Nephron progenitor cell (in vitro differentiated cells): ENCODE measurements at regions not wholly inside any gene's neighbourhood (a gene's known extent, or its start where the extent isn't known, plus 50 kb on each side); places are given as distances from the start of the nearest gene placed in this dataset.

Source experiments
- DNase-seq: peaks from one replicate; pipeline ENCODE4 v3.0.0; 2021
- H3K27ac Mint-ChIP-seq: 2 replicates; pipeline ENCODE4 v1.8.0; 2021; ENCODE audit warnings: mild to moderate bottlenecking, moderate library complexity, mixed read lengths
- H3K27me3 Mint-ChIP-seq: 2 replicates; pipeline ENCODE4 v1.8.0; 2021; ENCODE audit warnings: mild to moderate bottlenecking, low read depth, mixed read lengths; ENCODE audit not compliant: poor library complexity
- H3K36me3 Mint-ChIP-seq: 2 replicates; pipeline ENCODE4 v1.8.0; 2021; ENCODE audit warnings: low read depth, mixed read lengths
- H3K4me1 Mint-ChIP-seq: 2 replicates; pipeline ENCODE4 v1.8.0; 2021; ENCODE audit warnings: mixed read lengths
- H3K4me3 Mint-ChIP-seq: 2 replicates; pipeline ENCODE4 v1.8.0; 2021; ENCODE audit warnings: mild to moderate bottlenecking, moderate library complexity, mixed read lengths
- H3K9me3 Mint-ChIP-seq: 2 replicates; pipeline ENCODE4 v1.8.0; 2021; ENCODE audit warnings: mild to moderate bottlenecking, moderate library complexity, mixed read lengths
- CTCF ChIP-seq: fragments of 200-600 bp; sonication (generic); IDR thresholded peaks from 2 replicates; pipeline ENCODE4 v1.5.0; 2021; ENCODE audit warnings: antibody characterized with exemption

- TF ChIP-seq CTCF: no peak
- Mint-ChIP-seq H3K4me1 (no peaks in the 10 kb centered on the region), H3K4me3 (no peak overlapping the region), H3K9me3 (no peaks in the 10 kb centered on the region), H3K27ac (no peak overlapping the region), H3K27me3 (peaks cover 12% of the 10 kb centered on the region), H3K36me3 (no peaks in the 10 kb centered on the region)
- DNase-seq: no peak
Measured at GRCh38 chr9:2913026-2913425, 69.1 kb upstream of the PUM3 start.

- no peaks in the 10 kb centered on the region for H3K36me3 Mint-ChIP-seq
- DNase-seq: no peak
- no peaks in the 10 kb centered on the region for H3K9me3 Mint-ChIP-seq
- no peaks in the 10 kb centered on the region for H3K4me1 Mint-ChIP-seq
- peaks cover 15% of the 10 kb centered on the region for H3K27me3 Mint-ChIP-seq
- no peak overlapping the region for H3K27ac Mint-ChIP-seq
- H3K4me3 Mint-ChIP-seq: no peak overlapping the region
- TF ChIP-seq CTCF: no peak
Measured at GRCh38 chr9:2907411-2907810, 63.5 kb upstream of the PUM3 start.

- Mint-ChIP-seq H3K27me3 (peaks cover 18% of the 10 kb centered on the region), H3K4me1 (no peaks in the 10 kb centered on the region), H3K4me3 (no peak overlapping the region), H3K36me3 (no peaks in the 10 kb centered on the region), H3K27ac (peak overlapping the region; percentile 93), H3K9me3 (peaks cover 18% of the 10 kb centered on the region)
- DNase-seq: no peak
- TF ChIP-seq CTCF: no peak
Measured at GRCh38 chr9:2904242-2904930, 60.5 kb upstream of the PUM3 start.
